ENCODE measurements at regions not wholly inside any gene's neighbourhood (a gene's known extent, or its start where the extent isn't known, plus 50 kb on each side); places are given as distances from the start of the nearest gene placed in this dataset.

GRCh38 chr3:110378481-110378880, 693.1 kb upstream of the NECTIN3 start:
- no peaks in the 10 kb centered on the region for H3K27me3 Mint-ChIP-seq
- no peak overlapping the region for H3K27ac Mint-ChIP-seq
- no peaks in the 10 kb centered on the region for H3K4me1 Mint-ChIP-seq
- no peaks in the 10 kb centered on the region for H3K9me3 Mint-ChIP-seq
- no peak overlapping the region for H3K4me3 Mint-ChIP-seq
- ATAC-seq (ENCODE audit: low read depth) (no peak), DNase-seq (ENCODE audit: low spot score in 2 of 2) (no peak)
- no peaks in the 10 kb centered on the region for H3K36me3 Mint-ChIP-seq

DNA sequence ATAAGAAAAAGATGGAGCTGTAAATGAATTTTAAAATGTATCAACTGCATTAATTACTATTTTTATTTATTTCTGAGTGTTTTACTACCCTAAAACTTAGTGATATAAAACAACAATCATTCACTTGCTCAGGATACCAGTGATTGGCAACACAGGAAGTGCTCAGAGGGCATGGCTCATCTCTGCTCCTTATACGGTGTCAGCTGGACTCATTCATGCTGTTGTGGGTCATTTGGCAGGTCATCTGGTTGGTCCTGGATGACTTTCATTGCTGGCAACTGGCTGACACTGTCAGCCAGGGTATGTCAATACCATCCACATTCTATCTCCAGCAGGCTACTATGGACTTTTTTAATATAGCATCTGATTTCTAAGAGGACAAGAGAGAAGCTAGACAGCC, 689.6 kb upstream of the NECTIN3 start:
- DNase-seq (ENCODE audit: low spot score in 2 of 2): no peak

GRCh38 chr3:110383356-110383755, 688.3 kb upstream of the NECTIN3 start:
- no peaks in the 10 kb centered on the region for H3K36me3 Mint-ChIP-seq
- no peak for ATAC-seq (ENCODE audit: low read depth)
- H3K4me3 Mint-ChIP-seq: no peak overlapping the region

More for the DNA sequence above, 689.6 kb upstream of the NECTIN3 start:
- Mint-ChIP-seq H3K9me3 (no peaks in the 10 kb centered on the region), H3K27ac (no peak overlapping the region), H3K4me1 (no peaks in the 10 kb centered on the region), H3K27me3 (no peaks in the 10 kb centered on the region), H3K4me3 (no peak overlapping the region), H3K36me3 (no peaks in the 10 kb centered on the region)
- no peak for ATAC-seq (ENCODE audit: low read depth)

DNA sequence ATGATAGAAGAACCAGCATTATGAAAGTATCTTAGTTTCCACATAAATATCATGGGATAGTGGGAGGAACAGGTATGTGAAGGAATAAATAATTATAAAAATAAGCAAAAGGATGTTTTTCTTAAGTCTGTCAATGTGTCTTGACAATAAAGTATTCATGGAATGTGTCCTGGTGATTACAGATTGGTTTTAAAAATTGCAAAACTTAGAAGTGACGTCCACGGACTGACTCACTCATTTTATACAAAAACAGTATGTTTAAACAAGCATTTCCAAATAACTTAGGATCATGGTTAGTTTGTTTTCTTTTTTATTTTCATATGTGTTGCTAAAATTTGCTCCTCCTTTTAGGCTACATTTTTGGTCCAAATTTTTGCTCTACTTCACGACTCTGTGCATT, 687.0 kb upstream of the NECTIN3 start:
- DNase-seq (ENCODE audit: low spot score in 2 of 2) (no peak), ATAC-seq (ENCODE audit: low read depth) (no peak)
- Mint-ChIP-seq H3K4me3 (no peak overlapping the region), H3K4me1 (no peaks in the 10 kb centered on the region), H3K27ac (no peak overlapping the region), H3K27me3 (no peaks in the 10 kb centered on the region), H3K9me3 (no peaks in the 10 kb centered on the region), H3K36me3 (no peaks in the 10 kb centered on the region)

More at GRCh38 chr3:110383356-110383755, 688.3 kb upstream of the NECTIN3 start:
- no peaks in the 10 kb centered on the region for H3K9me3 Mint-ChIP-seq
- no peak overlapping the region for H3K27ac Mint-ChIP-seq
- DNase-seq (ENCODE audit: low spot score in 2 of 2): no peak
- no peaks in the 10 kb centered on the region for H3K27me3 Mint-ChIP-seq
- no peaks in the 10 kb centered on the region for H3K4me1 Mint-ChIP-seq

- Mint-ChIP-seq H3K27ac (no peak overlapping the region), H3K4me1 (no peaks in the 10 kb centered on the region), H3K36me3 (no peaks in the 10 kb centered on the region), H3K4me3 (no peak overlapping the region), H3K27me3 (no peaks in the 10 kb centered on the region), H3K9me3 (no peaks in the 10 kb centered on the region)
- DNase-seq (ENCODE audit: low spot score in 2 of 2) (no peak), ATAC-seq (ENCODE audit: low read depth) (no peak)
Measured at GRCh38 chr3:110389005-110389404, 682.6 kb upstream of the NECTIN3 start.

DNA sequence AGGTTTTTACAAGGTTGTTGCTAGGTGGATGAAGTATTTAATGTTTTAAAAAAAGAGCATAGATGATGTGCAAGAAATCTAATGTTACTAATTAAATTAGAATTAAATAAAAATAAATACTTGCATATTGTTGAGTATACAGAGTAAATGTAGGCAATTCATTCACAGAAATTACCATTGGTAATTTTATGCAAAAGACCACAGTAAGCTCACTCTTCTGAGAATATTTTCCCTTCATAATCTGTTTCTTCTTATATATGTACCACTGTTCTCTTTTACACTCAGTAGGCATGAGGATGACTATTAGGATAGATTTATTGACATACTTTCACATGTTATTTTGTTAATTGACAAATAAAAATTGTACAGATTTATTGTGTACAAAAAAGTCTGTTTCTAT, 681.2 kb upstream of the NECTIN3 start:
- no peak for ATAC-seq (ENCODE audit: low read depth)
- H3K27me3 Mint-ChIP-seq: no peaks in the 10 kb centered on the region
- no peaks in the 10 kb centered on the region for H3K4me1 Mint-ChIP-seq
- H3K27ac Mint-ChIP-seq: no peak overlapping the region
- no peaks in the 10 kb centered on the region for H3K36me3 Mint-ChIP-seq
- no peak for DNase-seq (ENCODE audit: low spot score in 2 of 2)
- no peaks in the 10 kb centered on the region for H3K9me3 Mint-ChIP-seq
- H3K4me3 Mint-ChIP-seq: no peak overlapping the region

DNA sequence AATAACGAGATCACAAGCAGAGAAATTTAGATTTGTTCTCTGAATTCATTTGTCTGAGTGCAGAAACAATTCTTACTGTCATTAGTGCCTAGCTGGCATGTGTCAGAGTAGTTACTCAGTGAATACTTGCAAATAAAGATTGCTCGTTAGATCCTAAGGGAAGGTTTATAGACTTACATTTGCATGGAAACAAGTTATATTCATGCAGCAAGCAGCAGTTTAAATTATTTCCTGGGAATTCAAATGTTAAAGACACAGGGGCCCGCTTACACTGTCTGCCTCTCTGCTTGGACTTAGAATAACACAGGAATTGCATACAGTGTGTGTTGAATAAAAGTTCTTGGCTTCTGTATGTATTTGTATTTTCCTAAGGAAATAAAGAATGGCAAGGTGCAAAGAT, 680.6 kb upstream of the NECTIN3 start:
- no peak overlapping the region for H3K4me3 Mint-ChIP-seq
- no peaks in the 10 kb centered on the region for H3K9me3 Mint-ChIP-seq
- no peak overlapping the region for H3K27ac Mint-ChIP-seq
- no peaks in the 10 kb centered on the region for H3K4me1 Mint-ChIP-seq
- H3K27me3 Mint-ChIP-seq: no peaks in the 10 kb centered on the region
- DNase-seq (ENCODE audit: low spot score in 2 of 2) (no peak), ATAC-seq (ENCODE audit: low read depth) (no peak)
- H3K36me3 Mint-ChIP-seq: no peaks in the 10 kb centered on the region

GRCh38 chr3:110391640-110392395, 679.8 kb upstream of the NECTIN3 start:
- Mint-ChIP-seq H3K36me3 (no peaks in the 10 kb centered on the region), H3K27me3 (no peaks in the 10 kb centered on the region), H3K27ac (no peak overlapping the region), H3K4me1 (no peaks in the 10 kb centered on the region), H3K4me3 (no peak overlapping the region), H3K9me3 (no peaks in the 10 kb centered on the region)
- no peak for DNase-seq (ENCODE audit: low spot score in 2 of 2)
- ATAC-seq (ENCODE audit: low read depth): no peak

- DNase-seq (ENCODE audit: low spot score in 2 of 2): no peak
- Mint-ChIP-seq H3K4me3 (no peak overlapping the region), H3K27me3 (no peaks in the 10 kb centered on the region), H3K4me1 (no peaks in the 10 kb centered on the region), H3K36me3 (no peaks in the 10 kb centered on the region), H3K9me3 (no peaks in the 10 kb centered on the region), H3K27ac (no peak overlapping the region)
- ATAC-seq (ENCODE audit: low read depth): no peak
Measured at GRCh38 chr3:110393941-110394340, 677.7 kb upstream of the NECTIN3 start.

GRCh38 chr3:110397115-110397514, 674.5 kb upstream of the NECTIN3 start:
- no peaks in the 10 kb centered on the region for H3K36me3 Mint-ChIP-seq
- DNase-seq (ENCODE audit: low spot score in 2 of 2) (no peak), ATAC-seq (ENCODE audit: low read depth) (no peak)
- no peak overlapping the region for H3K27ac Mint-ChIP-seq
- peaks cover 11% of the 10 kb centered on the region for H3K9me3 Mint-ChIP-seq
- H3K4me1 Mint-ChIP-seq: no peaks in the 10 kb centered on the region
- H3K27me3 Mint-ChIP-seq: no peaks in the 10 kb centered on the region
- H3K4me3 Mint-ChIP-seq: no peak overlapping the region

DNA sequence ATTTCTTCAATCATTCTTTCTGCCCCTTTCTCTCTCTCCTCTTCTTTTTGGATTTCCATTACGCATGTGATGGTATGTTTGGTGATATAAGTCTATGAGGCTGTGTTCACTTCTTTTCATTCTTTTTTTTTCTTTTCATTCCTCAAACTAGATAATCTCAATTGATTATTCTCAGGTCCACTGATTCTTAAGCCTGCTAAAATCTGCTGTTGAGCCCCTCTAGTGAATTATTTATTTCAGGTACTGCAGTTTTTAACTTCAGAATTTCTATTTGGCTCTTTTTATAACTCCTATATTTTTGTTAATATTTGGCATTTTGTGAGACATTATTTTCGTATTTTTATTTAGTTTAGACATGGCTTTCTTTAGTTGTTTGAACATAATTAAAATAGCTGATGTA, 671.3 kb upstream of the NECTIN3 start:
- Mint-ChIP-seq H3K4me3 (no peak overlapping the region), H3K27ac (no peak overlapping the region), H3K36me3 (no peaks in the 10 kb centered on the region), H3K4me1 (no peaks in the 10 kb centered on the region), H3K9me3 (peaks cover 11% of the 10 kb centered on the region), H3K27me3 (no peaks in the 10 kb centered on the region)
- DNase-seq (ENCODE audit: low spot score in 2 of 2) (no peak), ATAC-seq (ENCODE audit: low read depth) (no peak)

- no peak overlapping the region for H3K27ac Mint-ChIP-seq
- no peaks in the 10 kb centered on the region for H3K27me3 Mint-ChIP-seq
- H3K4me3 Mint-ChIP-seq: no peak overlapping the region
- peaks cover 4% of the 10 kb centered on the region for H3K9me3 Mint-ChIP-seq
- H3K36me3 Mint-ChIP-seq: no peaks in the 10 kb centered on the region
- no peak for ATAC-seq (ENCODE audit: low read depth)
- H3K4me1 Mint-ChIP-seq: no peaks in the 10 kb centered on the region
- DNase-seq (ENCODE audit: low spot score in 2 of 2): no peak
Measured at GRCh38 chr3:110405830-110406585, 665.6 kb upstream of the NECTIN3 start.

- no peak for ATAC-seq (ENCODE audit: low read depth)
- Mint-ChIP-seq H3K27ac (no peak overlapping the region), H3K4me1 (no peaks in the 10 kb centered on the region), H3K9me3 (no peaks in the 10 kb centered on the region), H3K36me3 (no peaks in the 10 kb centered on the region), H3K4me3 (no peak overlapping the region), H3K27me3 (no peaks in the 10 kb centered on the region)
- no peak for DNase-seq (ENCODE audit: low spot score in 2 of 2)
Measured at GRCh38 chr3:110413266-110413665, 658.4 kb upstream of the NECTIN3 start.

GRCh38 chr3:110413807-110414748, 657.5 kb upstream of the NECTIN3 start:
- no peak overlapping the region for H3K4me3 Mint-ChIP-seq
- ATAC-seq (ENCODE audit: low read depth) (no peak), DNase-seq (ENCODE audit: low spot score in 2 of 2) (no peak)
- H3K4me1 Mint-ChIP-seq: no peaks in the 10 kb centered on the region
- no peaks in the 10 kb centered on the region for H3K36me3 Mint-ChIP-seq
- H3K9me3 Mint-ChIP-seq: no peaks in the 10 kb centered on the region
- no peaks in the 10 kb centered on the region for H3K27me3 Mint-ChIP-seq
- no peak overlapping the region for H3K27ac Mint-ChIP-seq
